Dedifferentiated amniotic fluid mesenchymal stem cell (primary cell): ENCODE measurements at regions not wholly inside any gene's neighbourhood (a gene's known extent, or its start where the extent isn't known, plus 50 kb on each side); places are given as distances from the start of the nearest gene placed in this dataset.

Experiments used
- DNase-seq: peaks from one replicate; pipeline ENCODE4 v3.0.0-alpha.2; 2016; ENCODE audit errors: extremely low spot score

- DNase-seq, result no peak
Observed at GRCh38 chr13:85896516-85897450, 97.6 kb upstream of the SLITRK6 start.

- DNase-seq, result no peak
Observed at GRCh38 chr13:85887406-85887805, 88.2 kb upstream of the SLITRK6 start.

GRCh38 chr13:85879014-85879413, 79.8 kb upstream of the SLITRK6 start:
- DNase-seq, result no peak

GRCh38 chr13:85864963-85865530, 65.8 kb upstream of the SLITRK6 start:
- peak; percentile 44 for DNase-seq

GRCh38 chr13:85853901-85854663, 54.9 kb upstream of the SLITRK6 start:
- no peak for DNase-seq

GRCh38 chr13:85853161-85853894, 54.1 kb upstream of the SLITRK6 start:
- no peak for DNase-seq
